GM12878 (cell line): ENCODE measurements at regions not wholly inside any gene's neighbourhood (a gene's known extent, or its start where the extent isn't known, plus 50 kb on each side); places are given as distances from the start of the nearest gene placed in this dataset.

Experiments used
- ATAC-seq: fragments of 200-7000 bp; cut with Tn5 transposase; 3 replicates; pipeline ENCODE4 v1.9.1; 2020; ENCODE audit warnings: mild to moderate bottlenecking, moderate library complexity
- BruUV-seq: library from RNA; stranded (reverse); fragments of 400-500 nt; replicated peaks from 2 replicates; lab custom pipeline; 2021; lab: Mats Ljungman, UMichigan
- CTCF ChIA-PET: fragments of 300-600 bp; sonication (Branson Sonifier 250); formaldehyde crosslinking; extraction: SDS; loops from one replicate; lab custom pipeline; 2021; ENCODE audit warnings: inconsistent platforms; lab: Yijun Ruan, JAX
- POLR2A ChIA-PET: fragments of 350-600 bp; formaldehyde crosslinking; extraction: SDS; loops from one replicate; lab custom pipeline; 2021; ENCODE audit warnings: inconsistent platforms; lab: Charles Lee
- RAD21 ChIA-PET: fragments of 300-600 bp; sonication (Branson Sonifier 250); formaldehyde crosslinking; loops from one replicate; lab custom pipeline; 2023; ENCODE audit warnings: antibody characterized with exemption; ENCODE audit not compliant: unreplicated experiment; lab: Charles Lee
- SMC1A ChIA-PET: fragments of 300-600 bp; sonication (Branson Sonifier 250); formaldehyde crosslinking; loops from one replicate; lab custom pipeline; 2023; ENCODE audit not compliant: unreplicated experiment, uncharacterized antibody; lab: Charles Lee
- DNase-seq: peaks from one replicate; pipeline ENCODE4 v3.0.0-alpha.2; 2011; ENCODE audit warnings: low read depth, low spot score
- FAIRE-seq: peaks from 3 replicates; lab custom pipeline; 2011; peaks lifted over from hg19 to GRCh38; lab: Jason Lieb, UNC
- H2AFZ ChIP-seq: 2 replicates; pipeline ENCODE4 v1.6.0; 2011; ENCODE audit warnings: low read depth, low read length, control low read depth; ENCODE audit not compliant: control insufficient read depth
- H3K27ac ChIP-seq: 2 replicates; pipeline ENCODE4 v1.5.1; 2011; ENCODE audit warnings: control low read depth; ENCODE audit not compliant: control insufficient read depth, insufficient read depth
- H3K27me3 ChIP-seq, 2 experiments: replicated peaks in 1 of 2; 2 replicates each; pipeline versions ENCODE4 v1.6.0 to v1.6.1; 2011; ENCODE audit warnings: low read length in 1 of 2; ENCODE audit not compliant: control insufficient read depth in 2 of 2, insufficient read depth in 2 of 2
- H3K36me3 ChIP-seq, 2 experiments: 2 replicates each; pipeline ENCODE4 v1.5.1; 2011; ENCODE audit warnings: low read length in 1 of 2; ENCODE audit not compliant: control insufficient read depth in 2 of 2, insufficient read depth in 2 of 2
- H3K4me1 ChIP-seq: 2 replicates; pipeline ENCODE4 v1.6.1; 2011; ENCODE audit warnings: mild to moderate bottlenecking, low read length, moderate library complexity, mixed read lengths; ENCODE audit not compliant: control insufficient read depth, insufficient read depth
- H3K4me2 ChIP-seq: 2 replicates; pipeline ENCODE4 v1.6.0; 2011; ENCODE audit warnings: control low read depth; ENCODE audit not compliant: control insufficient read depth, insufficient read depth
- H3K4me3 ChIP-seq: fragments of 200-600 bp; sonication (generic); 2 replicates; pipeline ENCODE4 v1.5.1; 2016
- H3K79me2 ChIP-seq: 2 replicates; pipeline ENCODE4 v1.6.0; 2011; ENCODE audit warnings: low read length; ENCODE audit not compliant: control insufficient read depth, insufficient read depth
- H3K9ac ChIP-seq: 2 replicates; pipeline ENCODE4 v1.8.0; 2011; ENCODE audit warnings: low read length, control low read depth, mixed read lengths; ENCODE audit not compliant: control insufficient read depth, insufficient read depth
- H3K9me3 ChIP-seq: replicated peaks from 3 replicates; pipeline ENCODE4 v1.5.1; 2011; ENCODE audit warnings: mild to moderate bottlenecking, low read length; ENCODE audit not compliant: control insufficient read depth, insufficient read depth
- H4K20me1 ChIP-seq: 2 replicates; pipeline ENCODE4 v1.6.0; 2011; ENCODE audit not compliant: control insufficient read depth, insufficient read depth
- CBX3 ChIP-seq: fragments of 200-600 bp; sonication (generic); IDR thresholded peaks from 2 replicates; pipeline ENCODE4 v1.6.1; 2016; ENCODE audit warnings: low read depth, borderline replicate concordance
- FOS ChIP-seq: IDR thresholded peaks from 3 replicates; pipeline ENCODE4 v1.6.1; 2011; ENCODE audit warnings: borderline replicate concordance; ENCODE audit not compliant: insufficient read length; ENCODE audit errors: extremely low read depth
- GATAD2B ChIP-seq: fragments of 450-650 bp; conservative IDR thresholded peaks from 2 replicates; pipeline ENCODE4 v1.6.1; 2017; ENCODE audit warnings: low read depth, mild to moderate bottlenecking, moderate library complexity
- IRF4 ChIP-seq: IDR thresholded peaks from 2 replicates; pipeline ENCODE4 v1.6.1; 2011; ENCODE audit warnings: low read depth, low read length
- JUND ChIP-seq: IDR thresholded peaks from 2 replicates; pipeline ENCODE4 v1.6.1; 2012; ENCODE audit warnings: low read depth, mild to moderate bottlenecking, low read length, improper control_type of control experiment, moderate library complexity
- NBN ChIP-seq: fragments of 450-650 bp; IDR thresholded peaks from 2 replicates; pipeline ENCODE4 v1.6.1; 2016
- POU2F2 ChIP-seq: IDR thresholded peaks from 3 replicates; pipeline ENCODE4 v1.6.1; 2011; ENCODE audit warnings: low read depth, mild to moderate bottlenecking, low read length, borderline replicate concordance
- SPI1 ChIP-seq: IDR thresholded peaks from 2 replicates; pipeline ENCODE4 v1.6.1; 2011; ENCODE audit warnings: low read depth, mild to moderate bottlenecking, low read length, moderate library complexity, borderline replicate concordance; ENCODE audit not compliant: insufficient read depth
- ZBED1 ChIP-seq: IDR thresholded peaks from 2 replicates; pipeline ENCODE4 v1.6.1; 2016; ENCODE audit warnings: borderline replicate concordance
- WGBS: methylation state at CpG from one replicate; pipeline ENCODE4 v1.1.6; 2016; ENCODE audit warnings: low lambda C conversion rate; ENCODE audit not compliant: insufficient replicate concordance, insufficient coverage; ENCODE audit errors: missing lambda C conversion rate; 5-methylcytosine and 5-hydroxymethylcytosine counted together
- in situ Hi-C: fragments of 300-500 bp; cut with MboI; formaldehyde crosslinking; loops from 9 replicates; pipeline ENCODE4 v1.14.3; 2018; ENCODE audit warnings: mixed read lengths
- intact Hi-C: fragments of 100-400 bp; cut with micrococcal nuclease; formaldehyde crosslinking; loops from one replicate; pipeline ENCODE4 v1.14.2; 2022; ENCODE audit not compliant: unreplicated experiment
- TF ChIP-seq, protein P1 (sequence below): IDR thresholded peaks from 2 replicates; pipeline ENCODE4 v1.6.1; 2011; ENCODE audit warnings: low read depth, mild to moderate bottlenecking, low read length, moderate library complexity, borderline replicate concordance; ENCODE audit errors: extremely low read depth
- TF ChIP-seq, protein P2 (sequence below): IDR thresholded peaks from 2 replicates; pipeline ENCODE4 v1.6.1; 2012; ENCODE audit warnings: low read depth, low read length, improper control_type of control experiment
- TF ChIP-seq, protein P3 (sequence below): fragments of 450-650 bp; IDR thresholded peaks from 2 replicates; pipeline ENCODE4 v1.6.1; 2017; ENCODE audit warnings: antibody characterized with exemption, mild to moderate bottlenecking, moderate library complexity
- TF ChIP-seq, protein P4 (sequence below), 3 experiments: IDR thresholded peaks in 2 of 3; conservative IDR thresholded peaks in 1 of 3; 2 replicates each; pipeline ENCODE4 v1.5.1; 2011; ENCODE audit warnings: low read depth in 3 of 3, low read length in 3 of 3, mild to moderate bottlenecking in 3 of 3, control low read depth in 2 of 3, moderate library complexity in 2 of 3, inconsistent platforms in 1 of 3, mixed read lengths in 1 of 3; ENCODE audit not compliant: control insufficient read depth in 2 of 3, insufficient read depth in 1 of 3; ENCODE audit errors: extremely low read depth in 1 of 3
- TF ChIP-seq, protein P5 (sequence below): fragments of 450-650 bp; formaldehyde crosslinking; IDR thresholded peaks from 2 replicates; pipeline ENCODE4 v1.4.0; 2020; ENCODE audit warnings: mild to moderate bottlenecking, moderate library complexity

DNA sequence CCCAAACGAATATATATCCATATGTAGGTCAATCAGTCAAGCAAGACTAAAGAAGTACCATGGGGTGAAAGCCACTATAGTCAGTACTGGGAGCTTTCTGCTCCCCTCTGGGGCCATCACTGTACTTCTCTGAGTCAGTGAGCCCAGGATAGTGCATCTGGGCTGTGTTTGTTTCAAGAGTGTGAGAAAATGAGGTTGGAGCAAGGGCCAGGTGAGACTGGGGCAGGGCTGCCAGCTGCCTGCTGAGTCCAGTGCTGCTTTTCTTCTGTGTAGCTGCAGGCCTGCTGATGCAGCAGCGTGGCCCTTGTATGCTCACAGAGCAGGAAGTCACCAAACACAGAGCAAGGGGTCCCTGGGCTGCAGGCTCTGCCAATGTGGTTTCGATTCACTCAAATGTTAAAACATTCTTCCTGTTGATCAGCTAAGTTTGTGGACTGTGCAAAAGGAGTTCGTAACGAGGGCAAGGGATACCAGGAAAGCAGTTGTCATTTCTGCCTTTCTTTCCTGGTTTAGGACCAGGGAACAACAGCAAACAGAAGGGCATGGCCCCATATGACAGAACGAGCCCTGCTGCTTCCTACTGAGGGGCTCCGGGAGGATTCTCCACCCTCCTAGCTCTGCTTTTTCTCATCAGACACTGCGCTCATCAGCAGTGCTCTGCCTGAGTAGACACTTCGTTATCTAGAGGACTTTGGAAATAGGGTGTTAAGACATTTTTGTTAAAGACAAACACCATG, 65.4 kb upstream of the TNS3 start:
- no peak overlapping the region for H3K4me3 ChIP-seq
- no peak overlapping the region for H3K9ac ChIP-seq
- SMC1A ChIA-PET, result interaction anchor here (1.1 kb wide), 1 partner anchor 18 kb away, joined by 3 read pairs; no protein-coding TSS in a partner anchor
- RAD21 ChIA-PET, result no interaction called here
- no TSS peak for BruUV-seq
- no peaks in the 10 kb centered on the region for H3K27me3 ChIP-seq
- no peak for DNase-seq
- H3K4me2 ChIP-seq, result peak overlapping the region; percentile 5; the same call in 1 of the 2 replicates
- no peaks in the 10 kb centered on the region; the same call in 2 of the 3 replicates for H3K9me3 ChIP-seq
- POLR2A ChIA-PET, result no interaction called here
- peaks cover 6% of the 10 kb centered on the region for H3K4me1 ChIP-seq
- no peaks in the 10 kb centered on the region for H4K20me1 ChIP-seq
- peak; percentile 7 for FAIRE-seq
- 23% methylated on average over 9 of the region's 9 CpGs for WGBS
- no peak overlapping the region for H3K27ac ChIP-seq
- CTCF ChIA-PET, result no interaction called here
- in situ Hi-C loops, result no loop called here
- TF ChIP-seq FOS (no peak), NBN (no peak), ZBED1 (no peak), IRF4 (no peak), GATAD2B (no peak), SPI1 (no peak), POU2F2 (no peak), CBX3 (no peak), JUND (no peak)
- TF ChIP-seq, protein P1, sequence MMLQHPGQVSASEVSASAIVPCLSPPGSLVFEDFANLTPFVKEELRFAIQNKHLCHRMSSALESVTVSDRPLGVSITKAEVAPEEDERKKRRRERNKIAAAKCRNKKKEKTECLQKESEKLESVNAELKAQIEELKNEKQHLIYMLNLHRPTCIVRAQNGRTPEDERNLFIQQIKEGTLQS, result no peak
- TF ChIP-seq, protein P2, sequence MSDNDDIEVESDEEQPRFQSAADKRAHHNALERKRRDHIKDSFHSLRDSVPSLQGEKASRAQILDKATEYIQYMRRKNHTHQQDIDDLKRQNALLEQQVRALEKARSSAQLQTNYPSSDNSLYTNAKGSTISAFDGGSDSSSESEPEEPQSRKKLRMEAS, result no peak
- TF ChIP-seq, protein P3, sequence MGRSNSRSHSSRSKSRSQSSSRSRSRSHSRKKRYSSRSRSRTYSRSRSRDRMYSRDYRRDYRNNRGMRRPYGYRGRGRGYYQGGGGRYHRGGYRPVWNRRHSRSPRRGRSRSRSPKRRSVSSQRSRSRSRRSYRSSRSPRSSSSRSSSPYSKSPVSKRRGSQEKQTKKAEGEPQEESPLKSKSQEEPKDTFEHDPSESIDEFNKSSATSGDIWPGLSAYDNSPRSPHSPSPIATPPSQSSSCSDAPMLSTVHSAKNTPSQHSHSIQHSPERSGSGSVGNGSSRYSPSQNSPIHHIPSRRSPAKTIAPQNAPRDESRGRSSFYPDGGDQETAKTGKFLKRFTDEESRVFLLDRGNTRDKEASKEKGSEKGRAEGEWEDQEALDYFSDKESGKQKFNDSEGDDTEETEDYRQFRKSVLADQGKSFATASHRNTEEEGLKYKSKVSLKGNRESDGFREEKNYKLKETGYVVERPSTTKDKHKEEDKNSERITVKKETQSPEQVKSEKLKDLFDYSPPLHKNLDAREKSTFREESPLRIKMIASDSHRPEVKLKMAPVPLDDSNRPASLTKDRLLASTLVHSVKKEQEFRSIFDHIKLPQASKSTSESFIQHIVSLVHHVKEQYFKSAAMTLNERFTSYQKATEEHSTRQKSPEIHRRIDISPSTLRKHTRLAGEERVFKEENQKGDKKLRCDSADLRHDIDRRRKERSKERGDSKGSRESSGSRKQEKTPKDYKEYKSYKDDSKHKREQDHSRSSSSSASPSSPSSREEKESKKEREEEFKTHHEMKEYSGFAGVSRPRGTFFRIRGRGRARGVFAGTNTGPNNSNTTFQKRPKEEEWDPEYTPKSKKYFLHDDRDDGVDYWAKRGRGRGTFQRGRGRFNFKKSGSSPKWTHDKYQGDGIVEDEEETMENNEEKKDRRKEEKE, result no peak
- TF ChIP-seq, protein P4, sequence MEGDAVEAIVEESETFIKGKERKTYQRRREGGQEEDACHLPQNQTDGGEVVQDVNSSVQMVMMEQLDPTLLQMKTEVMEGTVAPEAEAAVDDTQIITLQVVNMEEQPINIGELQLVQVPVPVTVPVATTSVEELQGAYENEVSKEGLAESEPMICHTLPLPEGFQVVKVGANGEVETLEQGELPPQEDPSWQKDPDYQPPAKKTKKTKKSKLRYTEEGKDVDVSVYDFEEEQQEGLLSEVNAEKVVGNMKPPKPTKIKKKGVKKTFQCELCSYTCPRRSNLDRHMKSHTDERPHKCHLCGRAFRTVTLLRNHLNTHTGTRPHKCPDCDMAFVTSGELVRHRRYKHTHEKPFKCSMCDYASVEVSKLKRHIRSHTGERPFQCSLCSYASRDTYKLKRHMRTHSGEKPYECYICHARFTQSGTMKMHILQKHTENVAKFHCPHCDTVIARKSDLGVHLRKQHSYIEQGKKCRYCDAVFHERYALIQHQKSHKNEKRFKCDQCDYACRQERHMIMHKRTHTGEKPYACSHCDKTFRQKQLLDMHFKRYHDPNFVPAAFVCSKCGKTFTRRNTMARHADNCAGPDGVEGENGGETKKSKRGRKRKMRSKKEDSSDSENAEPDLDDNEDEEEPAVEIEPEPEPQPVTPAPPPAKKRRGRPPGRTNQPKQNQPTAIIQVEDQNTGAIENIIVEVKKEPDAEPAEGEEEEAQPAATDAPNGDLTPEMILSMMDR (IDR thresholded peaks at IDR 0.05 in 2 of 3, conservative IDR thresholded peaks at IDR 0.05 in 1 of 3; ENCODE audit: control insufficient read depth in 2 of 3, extremely low read depth in 1 of 3, insufficient read depth in 1 of 3, low read depth in 3 of 3, low read length in 3 of 3), result no peak
- TF ChIP-seq, protein P5, sequence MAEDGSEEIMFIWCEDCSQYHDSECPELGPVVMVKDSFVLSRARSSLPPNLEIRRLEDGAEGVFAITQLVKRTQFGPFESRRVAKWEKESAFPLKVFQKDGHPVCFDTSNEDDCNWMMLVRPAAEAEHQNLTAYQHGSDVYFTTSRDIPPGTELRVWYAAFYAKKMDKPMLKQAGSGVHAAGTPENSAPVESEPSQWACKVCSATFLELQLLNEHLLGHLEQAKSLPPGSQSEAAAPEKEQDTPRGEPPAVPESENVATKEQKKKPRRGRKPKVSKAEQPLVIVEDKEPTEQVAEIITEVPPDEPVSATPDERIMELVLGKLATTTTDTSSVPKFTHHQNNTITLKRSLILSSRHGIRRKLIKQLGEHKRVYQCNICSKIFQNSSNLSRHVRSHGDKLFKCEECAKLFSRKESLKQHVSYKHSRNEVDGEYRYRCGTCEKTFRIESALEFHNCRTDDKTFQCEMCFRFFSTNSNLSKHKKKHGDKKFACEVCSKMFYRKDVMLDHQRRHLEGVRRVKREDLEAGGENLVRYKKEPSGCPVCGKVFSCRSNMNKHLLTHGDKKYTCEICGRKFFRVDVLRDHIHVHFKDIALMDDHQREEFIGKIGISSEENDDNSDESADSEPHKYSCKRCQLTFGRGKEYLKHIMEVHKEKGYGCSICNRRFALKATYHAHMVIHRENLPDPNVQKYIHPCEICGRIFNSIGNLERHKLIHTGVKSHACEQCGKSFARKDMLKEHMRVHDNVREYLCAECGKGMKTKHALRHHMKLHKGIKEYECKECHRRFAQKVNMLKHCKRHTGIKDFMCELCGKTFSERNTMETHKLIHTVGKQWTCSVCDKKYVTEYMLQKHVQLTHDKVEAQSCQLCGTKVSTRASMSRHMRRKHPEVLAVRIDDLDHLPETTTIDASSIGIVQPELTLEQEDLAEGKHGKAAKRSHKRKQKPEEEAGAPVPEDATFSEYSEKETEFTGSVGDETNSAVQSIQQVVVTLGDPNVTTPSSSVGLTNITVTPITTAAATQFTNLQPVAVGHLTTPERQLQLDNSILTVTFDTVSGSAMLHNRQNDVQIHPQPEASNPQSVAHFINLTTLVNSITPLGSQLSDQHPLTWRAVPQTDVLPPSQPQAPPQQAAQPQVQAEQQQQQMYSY (CRISPR knock-in tag), result no peak
- ATAC-seq, result no peak
- no peaks in the 10 kb centered on the region for H3K79me2 ChIP-seq
- intact Hi-C loops, result no loop called here
- H2AFZ ChIP-seq, result peak overlapping the region; percentile 15; the same call in 1 of the 2 replicates
- H3K36me3 ChIP-seq, result no peaks in the 10 kb centered on the region
